SK-N-SH (cell line): ENCODE measurements at regions not wholly inside any gene's neighbourhood (a gene's known extent, or its start where the extent isn't known, plus 50 kb on each side); places are given as distances from the start of the nearest gene placed in this dataset.

Experiments used
- CTCF ChIP-seq: fragments of 200-600 bp; sonication (generic); IDR thresholded peaks from 2 replicates; pipeline ENCODE4 v1.6.1; 2017; ENCODE audit warnings: antibody characterized with exemption, mild to moderate bottlenecking, moderate library complexity
- EP300 ChIP-seq, 2 experiments: IDR thresholded peaks; 2 replicates each; pipeline versions ENCODE4 v1.4.0 to v1.6.1; 2012; ENCODE audit warnings: borderline replicate concordance in 1 of 2, low read depth in 1 of 2, low read length in 1 of 2
- FOXJ3 ChIP-seq: sonication (generic); formaldehyde crosslinking; IDR thresholded peaks from 2 replicates; pipeline ENCODE4 v1.5.1; 2020; ENCODE audit warnings: mild to moderate bottlenecking, missing genetic modification reagents
- JUND ChIP-seq: IDR thresholded peaks from 2 replicates; pipeline ENCODE4 v1.4.0; 2012
- POLR2AphosphoS5 ChIP-seq: IDR thresholded peaks from 2 replicates; pipeline ENCODE4 v1.6.1; 2012; ENCODE audit warnings: low read depth, low read length
- RFX5 ChIP-seq: IDR thresholded peaks from 2 replicates; pipeline ENCODE4 v1.6.1; 2012; ENCODE audit warnings: mild to moderate bottlenecking, improper control_type of control experiment, low read length
- SMC3 ChIP-seq: IDR thresholded peaks from 2 replicates; pipeline ENCODE4 v1.6.1; 2012; ENCODE audit warnings: low read depth, low read length, improper control_type of control experiment
- USF1 ChIP-seq: IDR thresholded peaks from 2 replicates; pipeline ENCODE4 v1.4.0; 2012; ENCODE audit warnings: low read depth, borderline replicate concordance

DNA sequence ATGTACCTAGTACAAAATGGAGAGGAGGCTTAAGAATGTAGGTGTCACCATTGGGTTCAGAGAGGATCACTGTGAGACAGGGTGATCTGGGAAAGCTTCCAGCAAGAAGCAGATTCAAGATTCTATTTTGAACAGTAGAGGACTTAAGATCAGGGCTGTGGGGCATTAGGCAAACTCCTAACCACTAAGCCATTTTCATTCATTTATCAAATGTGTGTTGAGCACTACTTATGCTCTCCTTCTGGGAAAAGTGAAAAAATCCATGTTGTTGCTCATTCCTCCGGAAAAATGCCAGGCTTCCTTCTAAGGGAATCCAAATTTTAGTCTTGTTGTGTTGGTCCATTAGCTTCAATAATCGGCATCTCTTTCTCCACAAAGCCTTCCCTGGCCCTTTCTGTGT is 163.4 kb downstream of the NUAK1 start:
- TF ChIP-seq CTCF (no peak), SMC3 (no peak), JUND (no peak), EP300 (IDR thresholded peaks at IDR 0.05; ENCODE audit: borderline replicate concordance in 1 of 2, low read depth in 1 of 2, low read length in 1 of 2) (no peak), RFX5 (no peak), FOXJ3 (no peak), POLR2AphosphoS5 (no peak), USF1 (no peak)
